GM21526 (cell line): ENCODE measurements at regions not wholly inside any gene's neighbourhood (a gene's known extent, or its start where the extent isn't known, plus 50 kb on each side); places are given as distances from the start of the nearest gene placed in this dataset.

Experiments used
- ATAC-seq: cut with Tn5 transposase; IDR thresholded peaks from one replicate; pipeline ENCODE4 v1.9.1; 2021; ENCODE audit warnings: moderate library complexity; ENCODE audit not compliant: unreplicated experiment, low FRiP score

DNA sequence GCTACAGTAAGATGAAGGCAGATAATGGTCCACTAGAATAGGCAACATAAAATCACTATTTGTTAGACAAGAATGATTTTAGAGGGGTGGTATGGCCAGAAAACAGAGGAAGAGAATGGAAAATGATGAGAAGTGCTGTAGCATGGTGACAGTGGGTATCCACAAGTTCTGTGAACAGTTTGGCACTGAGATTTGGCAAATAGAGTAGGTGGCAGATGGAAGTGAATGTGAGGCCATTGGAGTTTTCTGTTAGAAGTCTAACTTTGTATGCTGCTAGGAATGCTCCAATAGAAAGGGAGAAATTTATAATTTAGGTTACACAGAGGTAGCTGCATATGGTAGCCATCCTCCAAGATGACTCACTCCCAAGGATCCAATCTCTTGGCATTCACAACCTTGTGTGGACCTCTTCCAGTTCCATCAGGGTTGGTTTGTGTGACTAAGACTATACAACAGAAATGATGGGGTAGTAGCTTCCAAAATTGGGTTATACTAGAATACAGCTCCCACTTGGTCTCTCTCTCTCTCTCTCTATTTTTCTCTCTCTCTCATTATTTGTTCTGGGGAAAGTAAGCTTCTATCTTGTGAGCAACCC lies 646.9 kb upstream of the ZNF608 start:
- no peak for ATAC-seq

DNA sequence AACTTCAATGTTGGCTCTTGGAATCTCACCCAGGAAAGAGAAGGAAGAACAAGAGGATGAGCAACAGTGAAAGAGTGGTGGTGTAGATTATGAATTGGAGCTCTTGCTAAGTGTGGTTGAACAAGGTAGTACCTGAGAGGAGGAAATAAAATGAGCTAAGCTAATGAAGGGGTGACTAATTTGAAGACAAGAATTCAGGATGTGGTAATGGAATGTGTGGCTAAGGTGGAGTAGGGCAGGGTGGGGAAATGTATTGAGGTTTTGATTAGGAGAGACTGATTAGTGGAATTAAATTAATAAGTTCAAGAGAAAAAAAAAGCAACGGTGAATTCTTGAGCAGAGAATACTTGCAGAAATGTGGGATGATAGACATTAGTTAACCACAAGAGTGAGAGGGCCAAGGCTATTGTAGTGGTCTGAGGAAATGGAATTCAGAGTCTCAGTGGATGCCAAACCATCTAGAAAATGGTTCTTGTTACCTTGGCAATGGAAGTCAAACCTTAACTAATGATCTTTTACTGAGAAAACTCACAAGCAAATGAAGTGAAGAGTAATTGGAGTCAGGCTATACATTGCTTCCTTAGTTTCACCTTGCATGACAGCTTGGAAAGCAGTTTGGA lies 648.3 kb upstream of the ZNF608 start:
- ATAC-seq = no peak

DNA sequence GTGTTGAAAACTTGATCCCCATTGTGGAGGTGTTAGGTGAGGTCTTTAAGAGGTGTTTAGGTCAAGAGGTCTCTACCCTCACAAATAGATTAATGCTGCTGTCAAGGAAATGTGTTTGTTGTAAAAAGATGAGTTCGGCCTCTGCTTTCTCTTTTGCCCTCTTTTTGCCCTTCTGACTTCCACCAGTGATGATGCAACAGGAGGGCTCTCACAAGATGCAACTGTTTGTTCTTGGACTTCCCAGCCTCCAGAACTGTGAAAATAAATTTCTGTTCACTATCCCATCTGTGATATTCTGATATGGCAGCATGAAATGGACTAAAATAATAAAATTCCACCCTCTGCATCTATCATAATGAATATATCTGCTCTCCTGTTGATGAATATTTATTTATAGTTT lies 650.0 kb upstream of the ZNF608 start:
- no peak for ATAC-seq

DNA sequence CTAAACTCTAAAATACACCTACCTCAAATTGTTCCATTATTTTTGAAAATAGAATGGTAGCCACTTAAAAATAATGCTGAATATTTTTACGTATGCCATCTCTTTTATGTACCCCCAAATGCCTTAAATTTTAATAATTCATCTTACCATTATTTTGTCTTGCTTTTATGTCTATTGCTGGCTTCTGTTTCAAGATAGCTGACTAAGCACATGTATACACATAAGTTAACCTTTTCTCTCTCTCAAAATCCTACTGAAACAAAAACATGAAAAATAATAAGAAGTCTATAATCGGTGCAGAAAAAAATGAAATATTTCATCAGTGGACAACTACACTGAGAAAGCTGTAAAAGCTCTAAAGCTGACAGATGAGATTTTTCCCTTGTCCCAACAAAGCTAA lies 652.0 kb upstream of the ZNF608 start:
- ATAC-seq = no peak

DNA sequence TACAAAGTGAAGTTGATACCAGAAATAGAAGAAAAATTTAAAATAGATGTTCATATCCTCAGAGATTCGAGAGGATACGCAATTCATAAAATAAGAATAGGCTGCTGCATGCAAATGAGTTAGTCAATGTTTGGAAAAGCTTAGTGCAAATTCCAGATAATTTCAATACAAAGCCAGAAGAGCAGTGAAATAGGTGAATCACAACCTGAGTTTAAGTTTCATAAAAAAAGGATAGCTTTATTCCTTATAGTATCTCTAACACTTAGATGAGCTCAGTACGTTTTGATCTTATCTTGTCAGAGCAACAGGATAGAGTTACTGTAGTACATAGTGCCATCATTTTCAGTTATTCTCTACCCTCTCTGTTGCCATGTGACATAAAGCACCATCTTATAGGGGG lies 653.4 kb upstream of the ZNF608 start:
- ATAC-seq = no peak

DNA sequence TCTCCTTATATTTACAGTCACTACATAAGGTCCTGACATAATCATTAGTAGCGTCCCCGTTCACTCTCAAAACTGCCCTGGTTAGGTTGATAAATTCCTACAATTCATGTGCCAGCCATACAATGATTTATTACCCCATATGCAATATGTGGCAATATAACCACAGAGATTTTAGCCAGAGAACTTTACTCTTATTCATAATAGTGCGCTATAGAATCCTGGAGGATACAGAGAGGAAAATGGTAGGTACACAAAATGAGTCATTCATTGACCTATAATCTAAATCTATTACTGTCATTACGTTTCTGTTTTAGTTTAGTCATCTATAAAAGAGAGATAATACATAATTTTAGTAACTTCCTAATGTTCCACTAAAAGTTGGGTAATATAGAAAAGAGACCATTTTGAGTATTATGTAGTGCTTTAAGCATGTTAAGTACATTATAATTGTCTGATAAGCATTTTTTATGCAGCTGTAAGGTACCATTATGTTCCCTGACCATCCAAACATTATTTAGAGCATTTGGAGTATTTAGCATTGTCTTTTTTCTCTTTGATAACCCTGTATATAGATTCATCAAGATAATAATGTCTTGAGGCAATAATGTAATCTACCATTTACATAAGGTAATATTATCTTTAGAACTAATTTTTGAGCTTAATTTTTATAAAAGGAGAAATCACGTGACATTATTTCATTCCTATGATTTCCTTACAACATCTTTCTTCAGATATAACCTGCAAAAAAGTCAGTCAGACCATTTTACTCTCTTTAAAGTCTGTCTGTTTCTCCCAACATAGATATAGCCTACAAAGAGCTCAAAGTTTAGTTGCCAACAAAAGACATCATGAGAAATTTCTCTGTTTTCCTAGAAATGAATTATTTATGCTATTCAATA lies 655.5 kb upstream of the ZNF608 start:
- ATAC-seq = no peak

DNA sequence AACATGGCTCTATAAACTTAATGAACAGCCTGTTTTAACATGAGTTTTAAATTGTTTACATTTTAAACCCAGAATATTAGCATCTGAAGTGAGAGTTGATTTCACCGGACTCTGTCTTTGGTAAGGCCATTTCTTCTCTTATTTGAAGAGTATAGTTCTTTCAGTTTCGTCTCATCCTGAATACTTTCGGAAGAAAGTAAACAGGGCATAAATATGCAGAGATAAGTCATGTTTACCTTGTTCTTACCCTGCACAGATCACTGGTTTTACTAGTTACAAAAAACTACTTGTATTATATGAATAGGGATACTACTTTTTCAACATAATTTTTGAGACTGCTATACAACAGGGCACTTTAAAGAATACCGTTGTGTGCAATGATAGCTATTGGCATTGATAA lies 656.3 kb upstream of the ZNF608 start:
- ATAC-seq = no peak

DNA sequence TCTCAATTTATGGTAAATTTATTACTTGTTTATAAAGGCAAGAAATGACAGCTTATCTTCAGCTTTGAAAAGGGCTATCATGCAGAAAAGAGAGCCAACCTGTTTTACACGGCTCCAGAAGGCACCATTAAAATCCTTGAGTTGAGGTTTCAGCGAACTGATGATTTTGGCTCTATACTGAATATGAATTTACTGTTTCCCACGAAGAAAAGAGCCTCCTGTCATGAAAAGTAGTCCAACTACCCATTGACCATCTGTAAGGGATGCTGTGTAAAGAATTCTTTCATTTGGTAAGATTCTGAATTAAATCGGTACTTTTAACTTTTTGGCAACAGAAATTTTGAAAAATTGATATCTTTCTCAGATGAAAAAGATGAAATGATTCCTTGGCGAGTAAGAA lies 657.6 kb upstream of the ZNF608 start:
- no peak for ATAC-seq

DNA sequence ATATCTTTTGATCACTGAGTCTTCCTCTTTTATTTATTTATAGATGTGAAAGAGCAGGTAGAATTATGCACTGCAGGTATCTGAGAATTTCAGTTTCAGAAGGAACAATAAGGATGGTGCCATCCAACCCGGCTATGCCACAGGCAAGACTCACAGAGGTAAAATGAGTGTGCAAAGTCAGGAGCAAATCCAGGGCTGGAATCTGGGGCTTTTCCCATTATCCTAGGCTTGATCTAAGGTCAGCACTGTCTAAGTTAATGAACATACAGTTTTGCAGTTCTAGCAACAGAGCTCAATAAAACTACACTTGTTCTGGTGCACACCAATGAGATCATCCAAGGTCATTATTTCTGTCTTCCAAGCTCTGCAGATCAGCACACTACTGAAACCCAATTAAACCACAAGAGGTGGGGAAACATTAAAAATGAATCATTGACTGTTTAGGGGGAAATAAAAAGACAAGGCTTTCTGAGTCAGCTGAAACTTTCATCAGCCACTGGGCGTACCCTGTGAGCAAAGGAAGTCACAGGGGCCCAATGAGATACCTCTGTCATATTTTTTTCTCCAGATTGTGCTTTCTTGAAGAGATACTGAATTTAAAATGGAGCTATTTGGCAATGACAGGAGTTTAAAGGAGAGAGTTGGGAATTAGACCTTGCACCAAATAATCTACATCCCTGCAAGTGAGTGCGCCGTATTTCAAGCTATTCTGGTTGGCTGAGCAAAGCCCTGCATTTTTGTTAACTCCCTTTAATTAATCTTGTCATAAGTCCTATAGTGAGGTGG lies 662.2 kb upstream of the ZNF608 start:
- ATAC-seq = peak; percentile 40

DNA sequence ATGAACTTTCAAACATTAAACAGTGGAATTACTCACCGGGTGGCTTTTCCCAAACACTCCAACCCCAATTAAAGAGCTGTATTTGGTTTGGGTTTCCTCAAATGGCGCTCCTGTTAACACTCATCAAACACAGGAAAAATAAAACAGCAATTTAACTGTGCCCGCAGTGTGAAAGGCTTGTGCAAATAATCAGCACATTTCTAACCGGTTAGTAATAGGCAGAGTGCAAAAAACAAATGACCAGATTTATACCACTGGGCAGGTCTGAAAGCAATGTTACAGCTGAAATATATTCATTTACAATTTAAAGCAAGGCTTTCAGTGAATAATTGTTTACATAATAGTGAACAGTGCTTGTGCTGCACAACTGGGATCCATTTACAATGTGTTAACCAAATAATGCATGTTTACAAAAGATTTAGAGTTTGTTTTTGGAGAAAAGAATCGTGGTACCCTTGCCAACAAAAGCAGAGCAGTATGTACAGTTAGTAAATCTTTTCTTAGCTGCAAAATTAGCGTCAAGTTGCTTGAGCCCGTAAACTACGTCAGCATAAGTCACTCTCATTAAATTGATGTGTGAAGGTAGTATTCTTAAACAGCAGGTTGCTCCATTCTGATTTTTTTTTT lies 662.9 kb upstream of the ZNF608 start:
- no peak for ATAC-seq

DNA sequence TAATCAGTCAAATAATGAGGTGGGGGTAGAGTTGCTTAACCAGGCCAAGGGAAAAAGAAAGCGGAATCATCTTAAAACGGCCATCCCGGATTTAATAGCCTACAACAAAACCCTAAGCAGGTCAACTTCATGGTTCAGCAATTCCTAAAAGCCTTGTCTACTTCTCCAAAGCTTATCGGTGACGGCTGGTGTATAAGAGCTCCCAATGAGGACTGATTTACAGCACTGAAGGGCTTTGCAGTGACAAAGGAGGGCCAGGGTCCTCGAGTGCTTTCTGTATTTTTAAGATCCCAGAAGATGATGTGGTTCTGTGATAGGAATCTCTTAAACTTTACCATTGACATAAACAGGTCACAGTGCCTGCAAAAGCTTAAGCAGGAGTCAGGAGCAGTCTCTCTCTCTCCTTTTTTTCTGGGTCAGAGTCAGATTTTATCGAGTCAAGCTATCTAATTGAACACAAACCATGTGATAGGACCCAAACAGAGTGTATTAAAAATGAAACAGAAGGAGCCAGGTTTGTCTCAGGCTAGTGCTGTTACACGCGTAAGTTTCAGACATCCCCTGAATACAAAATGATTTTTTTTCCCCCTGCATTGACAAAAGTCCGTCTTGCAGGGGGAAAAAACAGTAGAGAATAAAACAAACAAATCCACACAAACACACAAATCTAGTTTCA lies 663.6 kb upstream of the ZNF608 start:
- ATAC-seq = no peak

DNA sequence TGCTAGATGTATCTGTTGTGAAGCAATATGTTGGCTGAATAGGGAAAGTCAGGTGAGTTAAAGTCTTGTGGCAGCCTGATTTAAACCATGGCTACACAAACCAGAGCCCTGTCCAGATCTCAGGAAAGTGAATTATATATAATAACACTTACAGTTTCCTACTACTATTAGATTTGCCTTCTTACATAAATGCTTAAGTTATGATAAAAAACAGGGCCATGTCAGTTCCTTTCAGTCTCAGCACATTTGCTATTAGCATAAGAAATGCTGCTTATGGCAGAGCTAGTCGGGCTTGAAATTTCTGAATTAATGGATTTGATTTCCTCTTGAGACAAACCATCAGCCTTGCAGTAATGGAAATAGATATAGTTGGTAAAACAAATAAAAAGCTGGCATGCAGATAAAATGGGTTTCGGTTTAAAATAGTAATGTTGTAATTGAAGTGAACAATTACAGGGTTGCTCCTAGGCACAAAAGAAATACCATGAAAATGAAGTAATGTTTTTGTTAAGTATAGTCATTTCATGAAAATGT lies 664.2 kb upstream of the ZNF608 start:
- ATAC-seq = no peak

DNA sequence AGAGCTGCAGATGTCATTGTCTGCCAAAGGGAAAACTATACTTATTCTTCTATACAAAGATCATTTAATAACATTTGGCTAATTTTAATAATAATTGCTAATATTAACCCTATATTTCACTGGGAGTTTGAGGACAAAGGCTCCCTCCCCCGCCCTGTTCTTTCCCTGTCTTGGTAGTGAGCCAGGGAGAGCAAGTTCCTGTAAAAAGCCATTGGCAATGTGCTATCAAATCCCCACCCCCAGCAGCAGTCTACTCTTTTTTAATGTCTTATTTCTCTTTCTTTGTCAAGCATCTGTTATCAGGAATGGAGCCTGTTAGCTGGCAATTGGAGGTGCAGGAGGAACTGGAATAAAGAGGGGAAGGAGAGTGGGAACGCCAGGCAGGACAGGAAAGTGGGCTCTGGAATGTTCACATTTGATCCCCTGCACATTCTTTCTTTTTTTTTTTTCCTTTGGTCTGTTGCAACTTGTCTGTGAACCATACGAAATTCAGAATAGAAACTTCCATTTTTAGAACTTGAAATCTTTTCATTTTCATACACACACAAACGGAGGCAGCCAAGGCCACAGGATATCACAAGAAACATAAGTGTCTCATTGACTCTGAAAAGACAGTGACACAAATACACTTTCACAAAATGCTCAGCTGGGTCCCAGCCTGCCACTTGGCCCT lies 664.8 kb upstream of the ZNF608 start:
- peak; percentile 71 for ATAC-seq

DNA sequence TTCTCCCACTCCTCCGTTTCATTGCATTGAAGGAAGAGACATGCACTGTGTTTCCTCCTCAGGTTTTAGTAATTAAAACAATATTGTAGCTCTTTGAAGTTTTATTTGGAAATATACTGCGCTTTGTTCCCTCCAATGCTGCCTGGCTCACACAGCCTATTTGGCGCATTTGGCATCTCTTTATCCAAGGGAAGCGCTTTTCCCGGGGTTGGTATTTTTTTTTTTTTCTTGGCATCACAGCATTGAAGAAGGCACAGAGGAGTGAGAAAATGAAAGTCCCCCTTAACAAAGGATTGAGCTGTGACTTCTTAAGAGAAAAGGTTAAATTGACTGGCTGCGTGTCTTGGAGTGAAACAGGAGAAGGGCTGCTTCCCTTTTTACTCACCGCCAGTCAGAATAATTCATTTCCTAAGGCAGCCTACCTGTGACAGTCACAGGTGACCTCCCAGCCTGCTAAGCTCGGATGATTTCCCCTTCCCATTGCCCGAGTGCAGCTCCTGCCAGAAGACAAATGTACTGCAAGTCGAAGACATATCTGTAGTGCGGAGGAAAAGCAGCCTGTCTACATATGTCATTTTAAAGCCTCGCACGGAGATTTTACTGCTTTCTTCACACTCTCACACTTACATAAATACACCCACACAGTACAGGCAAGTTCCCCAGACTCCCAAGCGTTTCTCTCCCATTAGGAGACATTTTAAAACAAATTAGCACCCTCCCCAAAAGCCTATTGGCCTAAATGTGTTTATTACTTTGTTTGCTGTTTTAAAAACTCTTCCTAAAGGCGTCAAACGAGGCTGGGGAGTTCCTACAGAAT lies 665.5 kb upstream of the ZNF608 start:
- peak; percentile 49 for ATAC-seq

DNA sequence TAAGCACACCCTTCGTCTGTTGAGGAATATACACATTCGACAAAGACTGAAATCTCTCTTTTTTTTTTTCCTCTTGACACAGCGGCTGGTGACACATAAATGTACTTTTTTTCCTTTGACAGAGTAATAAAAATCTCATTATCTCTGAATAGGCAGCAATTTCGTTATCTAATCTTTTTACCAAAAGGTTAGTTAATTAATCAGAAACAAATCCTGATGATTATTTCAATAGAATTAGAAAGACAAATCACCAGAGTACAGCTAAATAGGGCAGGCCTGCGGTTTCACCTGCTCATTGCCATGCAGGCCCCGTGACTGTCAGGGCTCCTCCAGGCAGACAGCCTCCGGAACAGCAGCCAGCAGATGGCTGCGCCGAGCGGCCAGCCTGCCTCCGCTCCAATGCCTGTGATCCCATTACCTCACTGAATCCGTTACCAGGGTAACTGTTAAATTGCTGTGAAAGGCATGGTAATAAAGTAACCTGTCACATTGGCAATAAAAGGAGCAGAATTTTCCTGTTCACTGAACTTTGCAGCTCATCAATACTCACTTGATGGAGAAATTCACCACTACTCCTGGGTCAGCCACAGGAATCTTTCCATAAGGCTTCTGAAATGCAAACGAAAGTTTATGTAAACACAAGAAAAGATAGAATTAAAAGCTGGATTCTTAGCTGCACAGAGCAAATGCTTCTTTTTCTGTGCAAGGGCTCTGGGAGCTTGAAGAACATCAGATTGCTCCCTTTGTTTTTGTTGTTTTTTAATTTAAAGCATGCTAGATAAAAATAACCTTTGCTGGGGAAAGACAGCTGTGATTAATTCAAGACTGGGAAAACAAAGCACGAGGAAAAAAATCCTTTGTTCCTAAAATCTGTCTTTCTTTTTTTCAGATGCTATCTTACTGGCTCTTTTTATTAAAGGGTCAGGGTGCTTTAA lies 666.4 kb upstream of the ZNF608 start:
- ATAC-seq = no peak

DNA sequence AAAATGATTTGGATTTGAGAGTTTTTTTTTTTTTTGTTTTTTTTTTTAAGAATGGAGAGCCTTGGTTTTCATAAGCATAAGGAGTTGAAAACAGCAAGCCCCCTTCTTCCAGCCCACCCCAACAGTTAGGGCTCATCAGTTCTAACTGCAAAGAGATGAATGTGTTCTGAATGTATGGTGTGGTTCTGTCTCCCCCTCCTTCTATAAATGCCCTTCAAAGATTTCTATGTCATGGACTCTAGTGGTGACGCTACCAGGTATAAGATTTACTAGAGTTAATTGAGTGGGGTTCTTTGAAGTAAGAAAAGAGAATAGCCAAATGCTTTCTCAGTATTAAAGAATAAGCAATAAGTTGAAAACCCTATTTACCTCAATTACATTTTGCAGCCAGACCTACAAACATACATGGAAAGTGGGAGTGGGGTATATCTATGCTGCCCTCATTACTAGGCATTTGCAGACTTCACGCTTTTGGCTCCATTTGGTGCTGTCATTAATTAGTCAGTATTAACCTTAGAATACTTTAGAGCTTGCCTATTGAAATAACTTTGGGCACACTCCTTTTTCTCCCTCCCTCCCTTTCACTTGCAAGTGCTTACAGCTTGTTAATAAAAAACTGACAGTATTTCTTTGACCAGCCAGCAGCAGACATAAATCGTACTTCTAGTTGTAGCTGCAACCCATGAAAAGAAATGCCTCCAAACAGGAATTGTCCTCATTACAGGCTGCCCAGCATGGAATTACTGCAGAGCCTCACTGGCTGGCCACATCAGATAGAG lies 667.2 kb upstream of the ZNF608 start:
- no peak for ATAC-seq

DNA sequence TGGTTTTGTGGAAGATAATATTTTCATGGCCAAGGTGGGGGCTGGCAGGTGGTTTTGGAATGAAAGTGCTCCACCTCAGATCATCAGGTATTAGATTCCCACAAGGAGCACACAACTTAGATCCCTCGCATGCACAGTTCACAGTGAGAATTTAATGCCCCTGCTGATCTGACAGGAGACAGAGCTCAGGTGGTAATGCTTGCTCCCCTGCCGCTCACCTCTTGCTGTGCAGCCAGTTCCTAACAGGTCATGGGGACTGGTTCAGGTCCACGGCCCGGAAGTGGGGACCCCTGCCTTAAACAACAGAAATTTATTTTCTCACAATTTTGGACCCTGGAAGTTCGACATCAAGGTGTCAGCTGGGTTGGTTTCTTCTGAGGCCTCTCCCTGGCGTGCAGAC lies 668.7 kb upstream of the ZNF608 start:
- no peak for ATAC-seq
